GM19397 (cell line): ENCODE measurements at regions not wholly inside any gene's neighbourhood (a gene's known extent, or its start where the extent isn't known, plus 50 kb on each side); places are given as distances from the start of the nearest gene placed in this dataset.

Experiments used
- ATAC-seq: cut with Tn5 transposase; IDR thresholded peaks from one replicate; pipeline ENCODE4 v1.9.1; 2021; ENCODE audit warnings: mild to moderate bottlenecking, moderate library complexity; ENCODE audit not compliant: unreplicated experiment

DNA sequence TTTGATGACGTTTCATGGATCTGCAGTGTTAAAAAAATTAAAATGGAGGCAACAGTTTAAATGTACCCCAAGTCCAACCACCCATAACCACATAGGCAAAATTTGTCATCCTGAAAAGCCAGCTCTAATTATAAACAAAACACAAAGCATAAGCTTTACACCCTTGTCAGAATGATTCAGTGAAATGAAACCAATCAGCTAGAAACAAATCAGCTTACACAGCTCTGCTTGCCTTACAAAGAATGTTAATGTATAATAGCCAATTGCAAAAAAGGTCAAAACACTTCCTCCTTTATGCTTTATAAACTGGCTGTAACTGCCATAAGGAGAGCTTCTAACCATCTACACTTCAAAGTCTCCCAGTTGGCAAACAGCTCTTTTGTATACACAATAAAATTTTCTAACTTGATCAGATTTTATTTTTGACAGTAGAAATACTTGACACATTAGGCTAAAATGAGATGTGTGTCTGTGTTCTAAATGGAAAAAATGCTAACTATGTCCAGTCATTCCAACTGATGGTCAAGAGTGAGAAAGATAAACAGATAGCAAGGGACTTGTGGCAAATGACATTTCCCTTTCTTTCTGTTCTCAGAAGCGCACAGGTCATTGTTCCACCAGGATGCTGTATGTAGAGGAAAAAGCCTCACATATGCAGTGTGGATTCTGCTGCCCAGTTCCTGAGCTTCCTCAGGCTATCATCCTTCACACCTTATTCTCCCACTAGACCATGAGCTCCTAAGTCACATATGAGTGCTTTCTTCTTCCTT is 344.3 kb upstream of the ID4 start:
- ATAC-seq = no peak

DNA sequence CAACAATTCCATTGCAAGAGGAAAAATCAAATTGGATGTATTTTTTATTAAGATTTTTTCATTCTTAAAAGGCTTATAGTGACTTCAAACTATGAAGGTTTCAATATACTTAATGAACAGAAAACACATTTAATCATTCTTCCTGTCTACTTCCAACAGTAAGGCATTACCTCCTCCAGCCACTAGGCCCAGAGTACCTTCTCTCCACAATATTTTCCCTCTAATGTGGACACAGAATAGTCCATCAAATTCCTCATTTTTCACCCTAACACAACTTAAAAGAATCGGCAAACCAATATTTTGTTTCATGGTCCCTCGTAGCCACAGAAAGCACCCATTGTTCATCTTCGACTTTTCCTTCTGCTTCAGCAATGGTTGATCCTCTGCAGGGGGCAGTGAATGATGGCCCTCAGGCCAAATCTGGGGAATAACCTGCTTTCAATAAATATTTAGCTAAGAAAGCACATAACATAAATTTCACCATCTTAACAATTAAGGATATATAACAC is 335.4 kb upstream of the ID4 start:
- no peak for ATAC-seq

DNA sequence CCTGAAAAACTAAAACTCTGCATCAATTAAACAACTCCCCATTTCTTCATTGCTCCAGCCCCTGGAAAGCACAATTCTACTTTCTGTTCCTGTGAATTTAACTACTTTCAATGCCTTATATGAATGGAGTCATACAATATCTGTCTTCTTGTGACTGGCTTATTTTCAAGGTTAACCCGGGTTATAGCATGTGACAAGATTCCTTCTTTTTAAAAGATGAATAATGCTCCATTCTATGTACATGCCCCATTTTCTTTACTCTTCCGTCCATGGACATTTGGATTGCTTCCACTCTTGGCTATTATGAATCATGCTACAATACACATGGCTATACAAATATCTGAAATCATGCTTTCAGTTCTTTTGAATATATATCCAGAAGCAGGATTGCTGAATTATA is 334.9 kb upstream of the ID4 start:
- ATAC-seq = no peak

DNA sequence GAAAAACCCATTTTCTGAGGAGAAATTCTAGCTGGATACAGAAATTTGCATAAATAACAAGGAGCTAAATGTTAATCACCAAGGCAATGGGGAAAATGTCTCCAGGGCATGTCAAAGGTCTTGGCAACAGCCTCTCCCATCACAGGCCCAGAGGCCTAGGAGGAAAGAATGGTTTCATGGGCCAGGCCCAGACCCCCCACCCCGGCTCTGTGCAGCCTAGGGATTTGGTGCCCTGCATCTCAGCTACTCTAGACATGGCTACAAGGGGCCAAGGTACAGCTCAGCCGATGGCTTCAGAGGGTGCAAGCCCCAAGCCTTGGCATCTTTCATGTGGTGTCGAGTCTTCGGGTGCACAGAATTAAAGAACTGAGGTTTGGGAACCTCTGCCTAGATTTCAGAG is 321.2 kb upstream of the ID4 start:
- no peak for ATAC-seq

DNA sequence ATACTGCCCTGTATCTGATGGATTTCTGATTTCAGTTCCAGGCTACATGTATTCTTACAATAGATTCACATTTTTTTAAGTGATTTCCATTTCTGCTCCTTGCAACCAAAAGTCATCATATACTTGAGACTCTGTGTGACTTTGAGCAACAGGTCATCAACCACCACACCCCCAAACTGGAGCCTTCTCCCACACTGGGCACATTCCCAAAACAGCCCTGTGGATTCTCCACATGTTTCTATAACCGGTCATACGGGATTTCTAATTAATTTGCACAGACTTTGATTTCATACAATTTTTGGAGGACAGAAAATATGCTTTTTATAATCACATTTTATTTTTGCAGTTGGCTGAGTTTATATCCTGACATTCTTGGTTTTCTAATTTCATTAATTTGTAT is 317.2 kb upstream of the ID4 start:
- ATAC-seq = no peak

GRCh38 chr6:19524366-19525186 is 312.6 kb upstream of the ID4 start:
- ATAC-seq = no peak

DNA sequence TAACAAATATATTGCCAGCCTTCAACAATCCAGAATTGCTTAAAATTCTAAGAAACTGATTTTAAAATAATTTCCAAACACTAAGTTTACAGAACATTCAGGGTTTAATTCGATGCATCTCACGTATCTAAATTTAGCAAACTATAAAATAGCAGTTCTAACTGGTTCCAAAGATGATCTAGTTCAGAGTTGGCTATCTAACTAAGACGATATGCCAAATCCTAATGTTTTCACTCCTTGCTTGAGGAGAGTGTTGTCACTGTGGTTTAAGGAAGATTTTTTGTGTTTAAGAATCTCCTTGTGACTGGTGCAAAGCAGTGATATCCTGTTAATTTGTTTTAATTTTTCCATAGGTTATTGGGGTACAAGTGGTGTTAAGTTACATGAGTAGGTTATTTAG is 311.5 kb upstream of the ID4 start:
- no peak for ATAC-seq

DNA sequence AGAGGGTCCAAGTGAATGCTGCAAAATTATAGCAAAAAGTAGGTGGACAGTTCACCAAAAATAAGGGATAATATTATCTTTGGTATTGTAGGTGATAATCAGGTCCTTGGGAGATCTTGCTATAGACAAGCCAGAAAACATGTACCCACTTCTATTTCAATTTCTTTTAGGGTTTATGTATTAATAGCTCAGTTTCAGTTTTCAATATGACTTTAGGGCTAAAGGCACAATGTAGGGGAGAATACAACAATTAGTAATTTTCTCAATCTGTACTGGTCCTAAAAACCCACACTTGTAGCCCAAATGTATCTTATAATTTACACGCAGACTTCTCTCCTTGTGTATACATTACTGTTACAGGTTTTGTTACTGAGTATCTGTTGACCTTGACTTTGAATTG is 307.0 kb upstream of the ID4 start:
- ATAC-seq = no peak

- no peak for ATAC-seq
These were observed 301.8 kb upstream of the ID4 start for GRCh38 chr6:19535351-19535750.

GRCh38 chr6:19536838-19537237 is 300.3 kb upstream of the ID4 start:
- ATAC-seq = no peak

DNA sequence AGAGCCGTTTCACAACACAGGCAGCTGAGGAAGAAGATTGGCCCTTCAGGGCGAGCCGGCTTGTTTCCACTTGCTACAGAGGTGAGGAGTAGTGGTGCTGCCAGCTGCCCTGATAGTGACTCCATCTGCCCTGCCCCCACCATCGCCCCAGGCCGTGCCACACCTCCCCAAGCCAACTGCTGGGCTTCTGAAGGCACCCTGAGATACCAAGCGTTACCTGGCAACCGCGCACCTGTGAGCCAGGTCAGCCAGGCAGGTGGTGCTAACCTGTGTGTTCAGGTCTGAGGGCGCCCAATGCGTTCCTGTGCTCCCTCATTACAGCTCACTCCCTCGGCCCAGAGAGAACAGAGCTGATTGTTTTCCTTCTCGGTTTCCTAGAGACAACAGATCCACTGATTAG is 299.1 kb upstream of the ID4 start:
- no peak for ATAC-seq

DNA sequence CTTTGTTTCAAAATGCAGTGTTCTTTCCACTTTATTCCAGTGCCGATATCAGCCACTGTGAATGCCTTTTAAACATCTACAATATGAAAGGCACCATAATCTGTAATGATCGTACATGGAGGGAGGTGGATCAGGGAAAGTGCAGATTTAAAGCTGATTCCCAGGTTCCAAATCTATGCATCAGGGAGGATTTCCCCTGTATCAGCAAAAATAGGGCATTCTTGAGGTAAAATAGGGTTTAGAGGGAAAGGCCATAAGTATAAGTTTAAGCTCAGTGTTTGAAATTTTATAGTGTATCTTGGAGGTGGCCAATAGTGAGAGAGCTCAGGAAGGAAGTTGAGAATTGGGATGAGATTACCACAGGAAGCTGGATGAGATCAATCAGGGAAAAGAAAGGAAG is 289.7 kb upstream of the ID4 start:
- no peak for ATAC-seq

DNA sequence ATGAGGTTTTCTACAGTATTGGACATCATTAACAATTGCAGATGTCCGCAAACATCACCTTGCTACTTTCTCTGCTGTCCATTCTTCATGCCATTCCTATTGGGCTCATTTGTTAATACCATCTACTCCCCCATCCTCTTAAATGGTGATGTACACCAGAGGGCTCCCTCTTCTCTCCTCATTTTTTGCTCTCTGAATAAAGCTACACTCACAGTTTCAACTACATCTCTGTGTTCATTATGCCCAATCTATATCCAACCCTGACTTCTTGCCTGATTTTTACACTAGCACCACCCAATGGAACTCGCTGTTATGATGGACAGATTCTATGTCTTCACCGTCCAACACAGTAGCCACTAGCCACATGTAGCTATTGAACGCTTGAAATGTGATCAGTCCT is 288.1 kb upstream of the ID4 start:
- ATAC-seq = no peak

DNA sequence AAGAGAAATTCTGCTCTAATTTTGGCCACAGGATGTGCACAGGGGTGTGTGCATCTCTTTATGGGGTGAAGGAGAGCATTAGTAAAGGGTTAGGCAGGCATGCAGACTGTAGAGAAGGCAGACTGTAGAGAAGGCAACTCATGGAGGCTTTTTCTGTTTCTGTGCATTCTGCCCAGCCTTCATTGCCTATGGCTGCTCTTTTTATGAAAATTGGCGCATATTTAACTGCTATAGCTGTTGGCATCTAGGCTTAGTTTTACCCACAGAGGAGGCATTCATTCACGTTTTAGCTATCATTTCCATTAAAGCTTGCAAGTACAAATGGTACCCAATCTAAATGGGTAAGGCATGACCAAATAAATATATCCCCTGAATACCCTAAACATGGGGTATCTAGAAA is 286.8 kb upstream of the ID4 start:
- ATAC-seq = no peak

GRCh38 chr6:19551611-19552010 is 285.6 kb upstream of the ID4 start:
- no peak for ATAC-seq

DNA sequence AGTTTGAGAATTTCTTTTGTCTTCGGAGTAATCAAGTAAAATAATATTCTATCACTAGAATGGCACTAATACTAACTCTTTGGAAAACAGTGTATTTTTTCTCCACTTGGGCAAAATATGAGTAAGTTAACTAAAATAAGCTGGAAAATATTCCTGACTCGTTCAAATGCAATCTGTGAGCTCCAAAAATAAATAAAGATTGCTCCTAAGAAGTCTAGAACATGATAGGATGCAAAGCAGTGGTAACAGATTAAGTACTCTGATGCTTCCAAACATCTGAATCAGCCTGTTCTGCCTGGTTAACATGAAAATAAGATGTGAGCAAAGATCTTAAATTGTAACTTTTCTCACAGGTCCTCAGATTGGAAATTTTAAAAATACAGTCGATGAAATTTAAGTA is 285.1 kb upstream of the ID4 start:
- no peak for ATAC-seq

- ATAC-seq = no peak
These were observed 284.6 kb upstream of the ID4 start for GRCh38 chr6:19552588-19552987.

GRCh38 chr6:19554356-19555225 is 282.6 kb upstream of the ID4 start:
- ATAC-seq = no peak

DNA sequence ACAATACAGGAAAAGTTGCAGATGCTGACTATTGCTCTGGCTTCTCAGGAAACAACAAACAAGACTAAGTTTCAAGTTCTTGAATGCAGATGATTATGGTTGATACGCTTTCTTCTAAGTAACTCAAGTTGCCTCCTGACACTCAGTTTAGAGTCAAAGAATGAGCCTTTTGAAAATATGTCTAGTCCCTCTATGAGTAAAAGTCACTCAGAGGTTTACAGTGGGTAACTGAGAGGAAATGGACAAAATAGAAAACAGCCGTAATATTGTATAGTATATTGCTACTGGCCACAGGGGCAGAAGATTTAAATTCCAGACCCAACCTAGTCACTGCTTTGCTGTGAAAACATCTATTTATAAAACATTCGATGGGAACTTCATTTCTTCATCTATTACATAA is 280.0 kb upstream of the ID4 start:
- no peak for ATAC-seq

DNA sequence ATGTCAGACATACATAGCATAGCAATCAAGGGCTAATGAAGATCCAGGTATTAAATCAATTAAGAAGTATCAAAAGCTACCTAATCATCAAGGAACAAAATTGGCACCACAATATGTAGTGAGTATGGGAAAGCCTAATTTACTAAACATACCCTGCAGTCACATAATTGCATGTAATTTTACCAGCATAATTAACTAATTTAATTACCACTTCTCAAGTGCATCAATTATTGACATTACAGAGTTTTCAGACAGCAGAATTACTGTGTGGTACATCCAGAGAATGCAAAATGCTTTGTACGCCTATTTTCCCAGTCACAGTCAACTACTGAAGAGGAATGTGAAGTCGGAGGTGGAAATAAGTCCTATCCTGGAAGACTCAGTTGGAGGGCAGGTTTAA is 279.0 kb upstream of the ID4 start:
- ATAC-seq = no peak

- ATAC-seq = no peak
These were observed 278.2 kb upstream of the ID4 start for GRCh38 chr6:19558934-19559333.
